ENCODE measurements at regions not wholly inside any gene's neighbourhood (a gene's known extent, or its start where the extent isn't known, plus 50 kb on each side); places are given as distances from the start of the nearest gene placed in this dataset.
"Not testable (repeated sequence)": the region's sequence is repeated elsewhere in the genome, so short reads cannot be mapped to it uniquely, and the experiment has no call there.

- TF ChIP-seq POLR2A (IDR thresholded peaks at IDR 0.05), result not testable (repeated sequence)
- TF ChIP-seq, protein P1, sequence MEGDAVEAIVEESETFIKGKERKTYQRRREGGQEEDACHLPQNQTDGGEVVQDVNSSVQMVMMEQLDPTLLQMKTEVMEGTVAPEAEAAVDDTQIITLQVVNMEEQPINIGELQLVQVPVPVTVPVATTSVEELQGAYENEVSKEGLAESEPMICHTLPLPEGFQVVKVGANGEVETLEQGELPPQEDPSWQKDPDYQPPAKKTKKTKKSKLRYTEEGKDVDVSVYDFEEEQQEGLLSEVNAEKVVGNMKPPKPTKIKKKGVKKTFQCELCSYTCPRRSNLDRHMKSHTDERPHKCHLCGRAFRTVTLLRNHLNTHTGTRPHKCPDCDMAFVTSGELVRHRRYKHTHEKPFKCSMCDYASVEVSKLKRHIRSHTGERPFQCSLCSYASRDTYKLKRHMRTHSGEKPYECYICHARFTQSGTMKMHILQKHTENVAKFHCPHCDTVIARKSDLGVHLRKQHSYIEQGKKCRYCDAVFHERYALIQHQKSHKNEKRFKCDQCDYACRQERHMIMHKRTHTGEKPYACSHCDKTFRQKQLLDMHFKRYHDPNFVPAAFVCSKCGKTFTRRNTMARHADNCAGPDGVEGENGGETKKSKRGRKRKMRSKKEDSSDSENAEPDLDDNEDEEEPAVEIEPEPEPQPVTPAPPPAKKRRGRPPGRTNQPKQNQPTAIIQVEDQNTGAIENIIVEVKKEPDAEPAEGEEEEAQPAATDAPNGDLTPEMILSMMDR (IDR thresholded peaks at IDR 0.05), result not testable (repeated sequence)
Measured at GRCh38 chr5:100983601-100984000, 80.5 kb upstream of the ST8SIA4 start.

Data from adrenal gland (tissue), 5 donors.